ENCODE measurements at regions not wholly inside any gene's neighbourhood (a gene's known extent, or its start where the extent isn't known, plus 50 kb on each side); places are given as distances from the start of the nearest gene placed in this dataset.

- TF ChIP-seq CTCF (conservative IDR thresholded peaks at IDR 0.05; ENCODE audit: low read depth, low read length) (no peak), EZH2 (IDR thresholded peaks at IDR 0.05; ENCODE audit: borderline replicate concordance, low read depth, low read length, poor library complexity, severe bottlenecking) (no peak)
Observed at GRCh38 chr1:234926559-234927311, 201.9 kb downstream of the TOMM20 start.
